Loucy (cell line): ENCODE measurements at regions not wholly inside any gene's neighbourhood (a gene's known extent, or its start where the extent isn't known, plus 50 kb on each side); places are given as distances from the start of the nearest gene placed in this dataset.

ENCODE experiments used
- H2AFZ ChIP-seq: fragments of 200-600 bp; sonication (generic); 2 replicates; pipeline ENCODE4 v1.6.0; 2016; ENCODE audit warnings: antibody characterized with exemption, mild to moderate bottlenecking, low read length, moderate library complexity
- H3F3A ChIP-seq: fragments of 200-600 bp; 2 replicates; pipeline ENCODE4 v1.6.0; 2016; ENCODE audit warnings: antibody characterized with exemption, low read depth, mild to moderate bottlenecking
- H3K27me3 ChIP-seq: fragments of 200-600 bp; sonication (generic); 2 replicates; pipeline ENCODE4 v1.6.1; 2014; ENCODE audit warnings: low read length, mild to moderate bottlenecking; ENCODE audit not compliant: insufficient read depth, poor library complexity, severe bottlenecking
- H3K36me3 ChIP-seq: fragments of 200-600 bp; sonication (generic); 2 replicates; pipeline ENCODE4 v1.6.1; 2016; ENCODE audit warnings: low read length; ENCODE audit not compliant: insufficient read depth
- H3K4me1 ChIP-seq: fragments of 200-600 bp; sonication (generic); 2 replicates; pipeline ENCODE4 v1.5.1; 2014; ENCODE audit warnings: low read length, mild to moderate bottlenecking; ENCODE audit not compliant: insufficient read depth, poor library complexity, severe bottlenecking
- H3K4me2 ChIP-seq: fragments of 200-600 bp; sonication (generic); 2 replicates; pipeline ENCODE4 v1.6.0; 2014; ENCODE audit warnings: antibody characterized with exemption, low read length, low read depth, mild to moderate bottlenecking; ENCODE audit not compliant: poor library complexity, severe bottlenecking
- H3K4me3 ChIP-seq: fragments of 200-600 bp; sonication (generic); 2 replicates; pipeline ENCODE4 v1.5.1; 2014; ENCODE audit warnings: low read length, mild to moderate bottlenecking, mixed read lengths; ENCODE audit not compliant: poor library complexity, severe bottlenecking
- H3K79me2 ChIP-seq: fragments of 200-600 bp; sonication (generic); 2 replicates; pipeline ENCODE4 v1.6.1; 2014; ENCODE audit warnings: low read length; ENCODE audit not compliant: insufficient read depth
- H3K9ac ChIP-seq: fragments of 200-600 bp; sonication (generic); 2 replicates; pipeline ENCODE4 v1.6.0; 2014; ENCODE audit warnings: mild to moderate bottlenecking, low read depth, low read length, moderate library complexity; ENCODE audit not compliant: poor library complexity, severe bottlenecking
- H3K9me2 ChIP-seq: fragments of 200-600 bp; sonication (generic); replicated peaks from 2 replicates; pipeline ENCODE4 v1.6.1; 2016; ENCODE audit warnings: low read depth, low read length, mixed read lengths
- H3K9me3 ChIP-seq: fragments of 200-600 bp; sonication (generic); 2 replicates; pipeline ENCODE4 v1.6.1; 2014; ENCODE audit warnings: mild to moderate bottlenecking, antibody characterized with exemption, low read length, low read depth; ENCODE audit not compliant: insufficient read depth
- H4K20me1 ChIP-seq: fragments of 200-600 bp; sonication (generic); 2 replicates; pipeline ENCODE4 v1.6.0; 2014; ENCODE audit warnings: antibody characterized with exemption, low read length, mild to moderate bottlenecking; ENCODE audit not compliant: insufficient read depth, poor library complexity, severe bottlenecking
- EZH2phosphoT487 ChIP-seq: fragments of 200-600 bp; IDR thresholded peaks from 2 replicates; pipeline ENCODE4 v1.6.1; 2018; ENCODE audit warnings: antibody characterized with exemption, mild to moderate bottlenecking, moderate library complexity, borderline replicate concordance
- TF ChIP-seq, protein P1 (sequence below): fragments of 200-600 bp; sonication (generic); conservative IDR thresholded peaks from 2 replicates; pipeline ENCODE4 v1.5.1; 2014; ENCODE audit warnings: mild to moderate bottlenecking, antibody characterized with exemption, low read length

GRCh38 chr2:217409949-217410680 is 550.3 kb upstream of the TNP1 start:
- Histone ChIP-seq H3K27me3 (no peaks in the 10 kb centered on the region), H3K9ac (no peak overlapping the region), H4K20me1 (no peaks in the 10 kb centered on the region), H3K9me3 (no peaks in the 10 kb centered on the region), H3K4me3 (no peak overlapping the region), H3K9me2 (no peaks in the 10 kb centered on the region), H3F3A (no peaks in the 10 kb centered on the region), H2AFZ (no peak overlapping the region), H3K79me2 (no peaks in the 10 kb centered on the region), H3K4me2 (no peak overlapping the region), H3K4me1 (peaks cover 5% of the 10 kb centered on the region), H3K36me3 (no peaks in the 10 kb centered on the region)
- TF ChIP-seq, protein P1, sequence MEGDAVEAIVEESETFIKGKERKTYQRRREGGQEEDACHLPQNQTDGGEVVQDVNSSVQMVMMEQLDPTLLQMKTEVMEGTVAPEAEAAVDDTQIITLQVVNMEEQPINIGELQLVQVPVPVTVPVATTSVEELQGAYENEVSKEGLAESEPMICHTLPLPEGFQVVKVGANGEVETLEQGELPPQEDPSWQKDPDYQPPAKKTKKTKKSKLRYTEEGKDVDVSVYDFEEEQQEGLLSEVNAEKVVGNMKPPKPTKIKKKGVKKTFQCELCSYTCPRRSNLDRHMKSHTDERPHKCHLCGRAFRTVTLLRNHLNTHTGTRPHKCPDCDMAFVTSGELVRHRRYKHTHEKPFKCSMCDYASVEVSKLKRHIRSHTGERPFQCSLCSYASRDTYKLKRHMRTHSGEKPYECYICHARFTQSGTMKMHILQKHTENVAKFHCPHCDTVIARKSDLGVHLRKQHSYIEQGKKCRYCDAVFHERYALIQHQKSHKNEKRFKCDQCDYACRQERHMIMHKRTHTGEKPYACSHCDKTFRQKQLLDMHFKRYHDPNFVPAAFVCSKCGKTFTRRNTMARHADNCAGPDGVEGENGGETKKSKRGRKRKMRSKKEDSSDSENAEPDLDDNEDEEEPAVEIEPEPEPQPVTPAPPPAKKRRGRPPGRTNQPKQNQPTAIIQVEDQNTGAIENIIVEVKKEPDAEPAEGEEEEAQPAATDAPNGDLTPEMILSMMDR = no peak
- no peak for TF ChIP-seq EZH2phosphoT487

DNA sequence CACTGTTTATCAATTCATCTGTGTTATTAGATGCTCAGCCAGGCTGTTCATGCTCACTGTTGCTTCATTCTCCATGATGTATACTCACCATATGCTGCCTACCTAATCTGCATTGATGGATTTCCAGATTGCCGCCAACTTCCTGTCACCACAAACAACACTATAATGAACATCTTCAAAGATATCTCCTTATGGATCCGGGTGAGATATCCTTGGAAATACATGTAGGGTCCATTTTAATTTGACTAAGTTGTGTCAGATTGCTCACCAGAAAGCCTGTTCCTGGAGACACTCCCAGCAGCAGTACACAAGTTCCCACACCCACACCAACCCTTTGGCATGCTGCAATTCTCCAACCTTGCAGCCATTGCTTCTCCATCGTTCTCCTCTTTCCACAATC is 547.5 kb upstream of the TNP1 start:
- TF ChIP-seq EZH2phosphoT487 = no peak
- TF ChIP-seq, protein P1 = no peak

DNA sequence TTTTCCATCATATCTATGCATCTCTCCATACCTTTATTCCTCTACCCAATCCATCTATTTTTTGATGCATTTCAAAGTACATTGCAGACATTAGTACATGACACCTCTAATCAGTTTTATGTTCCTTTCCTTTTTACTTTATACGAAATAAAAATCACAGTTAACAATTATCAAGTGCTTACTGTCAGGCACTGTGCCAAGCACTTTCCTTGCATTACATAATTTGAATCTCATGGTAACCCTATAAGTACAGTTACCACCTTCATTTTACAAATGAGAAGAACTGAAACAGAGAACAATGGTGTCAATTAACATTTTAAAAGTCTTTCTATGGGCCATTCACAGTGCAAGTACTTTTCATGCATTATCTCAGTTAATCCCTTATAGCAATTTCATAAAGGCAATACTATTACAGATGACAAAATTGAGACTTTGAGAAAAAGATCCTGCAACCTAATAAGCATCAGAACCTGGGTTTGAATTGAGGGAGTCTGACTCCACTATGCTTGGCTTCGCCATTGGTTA is 544.4 kb upstream of the TNP1 start:
- no peak overlapping the region for H3K9ac ChIP-seq
- H3K4me1 ChIP-seq = peaks cover 11% of the 10 kb centered on the region
- no peaks in the 10 kb centered on the region for H3F3A ChIP-seq
- TF ChIP-seq EZH2phosphoT487 = no peak
- TF ChIP-seq, protein P1 = no peak
- H3K9me2 ChIP-seq = no peaks in the 10 kb centered on the region
- H3K9me3 ChIP-seq = no peaks in the 10 kb centered on the region
- H4K20me1 ChIP-seq = no peaks in the 10 kb centered on the region
- H3K36me3 ChIP-seq = no peaks in the 10 kb centered on the region
- no peak overlapping the region for H3K4me2 ChIP-seq
- no peak overlapping the region for H2AFZ ChIP-seq
- no peaks in the 10 kb centered on the region for H3K27me3 ChIP-seq
- no peaks in the 10 kb centered on the region for H3K79me2 ChIP-seq
- H3K4me3 ChIP-seq = no peak overlapping the region

More for the DNA sequence above, 547.5 kb upstream of the TNP1 start:
- Histone ChIP-seq H3K79me2 (no peaks in the 10 kb centered on the region), H3K4me3 (no peak overlapping the region), H3K4me1 (peaks cover 11% of the 10 kb centered on the region), H3F3A (no peaks in the 10 kb centered on the region), H3K27me3 (no peaks in the 10 kb centered on the region), H4K20me1 (no peaks in the 10 kb centered on the region), H3K9ac (no peak overlapping the region), H3K36me3 (no peaks in the 10 kb centered on the region), H2AFZ (no peak overlapping the region), H3K9me3 (no peaks in the 10 kb centered on the region), H3K9me2 (no peaks in the 10 kb centered on the region), H3K4me2 (no peak overlapping the region)
